GM23248 (cell line): ENCODE measurements at regions not wholly inside any gene's neighbourhood (a gene's known extent, or its start where the extent isn't known, plus 50 kb on each side); places are given as distances from the start of the nearest gene placed in this dataset.

ENCODE experiments used
- EZH2 ChIP-seq: fragments of 200-600 bp; sonication (generic); IDR thresholded peaks from 2 replicates; pipeline ENCODE4 v1.6.1; 2018; ENCODE audit warnings: antibody characterized with exemption, mild to moderate bottlenecking; ENCODE audit not compliant: insufficient read depth, poor library complexity, severe bottlenecking
- EZH2phosphoT487 ChIP-seq: fragments of 200-600 bp; sonication (generic); IDR thresholded peaks from 2 replicates; pipeline ENCODE4 v1.6.1; 2018; ENCODE audit warnings: antibody characterized with exemption, moderate library complexity, mild to moderate bottlenecking, low read depth; ENCODE audit not compliant: insufficient read depth

- TF ChIP-seq EZH2 = no peak
- TF ChIP-seq EZH2phosphoT487 = no peak
Measured at GRCh38 chr3:164883171-164883570, 195.1 kb downstream of the SI start.
